ENCODE measurements at regions not wholly inside any gene's neighbourhood (a gene's known extent, or its start where the extent isn't known, plus 50 kb on each side); places are given as distances from the start of the nearest gene placed in this dataset.

GRCh38 chr6:81838031-81838430 is 85.5 kb upstream of the TENT5A start:
- H3K9me3 Mint-ChIP-seq (ENCODE audit: low read depth) = peaks cover 3% of the 10 kb centered on the region
- H3K4me1 Mint-ChIP-seq (ENCODE audit: low read depth) = peaks cover 20% of the 10 kb centered on the region
- H3K36me3 Mint-ChIP-seq (ENCODE audit: low read depth) = no peaks in the 10 kb centered on the region
- no peak for DNase-seq (ENCODE audit: low spot score)
- no peak for TF ChIP-seq CTCF (IDR thresholded peaks at IDR 0.05)
- no peaks in the 10 kb centered on the region for H3K27me3 Mint-ChIP-seq (ENCODE audit: low read depth)
- H3K27ac Mint-ChIP-seq (ENCODE audit: unreplicated experiment) = no peak overlapping the region
- H3K4me3 Mint-ChIP-seq (ENCODE audit: unreplicated experiment) = no peak overlapping the region

- Mint-ChIP-seq H3K36me3 (ENCODE audit: low read depth) (no peaks in the 10 kb centered on the region), H3K4me3 (ENCODE audit: unreplicated experiment) (no peak overlapping the region), H3K27ac (ENCODE audit: unreplicated experiment) (peak overlapping the region; percentile 84), H3K9me3 (ENCODE audit: low read depth) (peaks cover 3% of the 10 kb centered on the region), H3K4me1 (ENCODE audit: low read depth) (peaks cover 15% of the 10 kb centered on the region), H3K27me3 (ENCODE audit: low read depth) (no peaks in the 10 kb centered on the region)
- DNase-seq (ENCODE audit: low spot score) = no peak
- no peak for TF ChIP-seq CTCF (IDR thresholded peaks at IDR 0.05)
These were observed 81.7 kb upstream of the TENT5A start for GRCh38 chr6:81834141-81834681.

GRCh38 chr6:81832304-81832703 is 79.8 kb upstream of the TENT5A start:
- Mint-ChIP-seq H3K4me3 (ENCODE audit: unreplicated experiment) (no peak overlapping the region), H3K36me3 (ENCODE audit: low read depth) (no peaks in the 10 kb centered on the region), H3K27me3 (ENCODE audit: low read depth) (no peaks in the 10 kb centered on the region), H3K4me1 (ENCODE audit: low read depth) (peaks cover 12% of the 10 kb centered on the region), H3K27ac (ENCODE audit: unreplicated experiment) (no peak overlapping the region), H3K9me3 (ENCODE audit: low read depth) (peaks cover 3% of the 10 kb centered on the region)
- TF ChIP-seq CTCF (IDR thresholded peaks at IDR 0.05) = no peak
- no peak for DNase-seq (ENCODE audit: low spot score)

GRCh38 chr6:81831274-81831673 is 78.8 kb upstream of the TENT5A start:
- H3K4me3 Mint-ChIP-seq (ENCODE audit: unreplicated experiment) = no peak overlapping the region
- no peak overlapping the region for H3K27ac Mint-ChIP-seq (ENCODE audit: unreplicated experiment)
- peaks cover 9% of the 10 kb centered on the region for H3K9me3 Mint-ChIP-seq (ENCODE audit: low read depth)
- no peaks in the 10 kb centered on the region for H3K27me3 Mint-ChIP-seq (ENCODE audit: low read depth)
- peaks cover 12% of the 10 kb centered on the region for H3K4me1 Mint-ChIP-seq (ENCODE audit: low read depth)
- no peak for DNase-seq (ENCODE audit: low spot score)
- peaks cover 4% of the 10 kb centered on the region for H3K36me3 Mint-ChIP-seq (ENCODE audit: low read depth)
- no peak for TF ChIP-seq CTCF (IDR thresholded peaks at IDR 0.05)

GRCh38 chr6:81826784-81827183 is 74.3 kb upstream of the TENT5A start:
- H3K27me3 Mint-ChIP-seq (ENCODE audit: low read depth) = no peaks in the 10 kb centered on the region
- H3K4me1 Mint-ChIP-seq (ENCODE audit: low read depth) = no peaks in the 10 kb centered on the region

More at GRCh38 chr6:81826784-81827183, 74.3 kb upstream of the TENT5A start:
- DNase-seq (ENCODE audit: low spot score) = no peak
- Mint-ChIP-seq H3K4me3 (ENCODE audit: unreplicated experiment) (no peak overlapping the region), H3K36me3 (ENCODE audit: low read depth) (peaks cover 4% of the 10 kb centered on the region), H3K27ac (ENCODE audit: unreplicated experiment) (no peak overlapping the region), H3K9me3 (ENCODE audit: low read depth) (peaks cover 13% of the 10 kb centered on the region)
- TF ChIP-seq CTCF (IDR thresholded peaks at IDR 0.05) = no peak

All from chondrocyte (in vitro differentiated cells).